Body of pancreas (tissue), 4 donors: ENCODE measurements at regions not wholly inside any gene's neighbourhood (a gene's known extent, or its start where the extent isn't known, plus 50 kb on each side); places are given as distances from the start of the nearest gene placed in this dataset.

Source experiments
- ATAC-seq: fragments of 150-250 bp; one replicate; pipeline ENCODE4 v1.9.1; 2016
- DNase-seq, 4 donors: peaks; one replicate each; pipeline ENCODE4 v3.0.0-alpha.2; 2019
- H3K27ac ChIP-seq, 4 donors: fragments of 200-600 bp; sonication (generic); 1 replicate in 3 of 4; 2 replicates in 1 of 4; pipeline versions ENCODE4 v1.5.1 to v1.6.1; 2016 to 2019; ENCODE audit warnings: mild to moderate bottlenecking in 1 of 4, mixed read lengths in 1 of 4, moderate library complexity in 1 of 4
- H3K27me3 ChIP-seq, 2 donors: fragments of 200-600 bp; sonication (generic); one replicate each; pipeline ENCODE4 v1.6.0; 2016; ENCODE audit warnings: mild to moderate bottlenecking in 1 of 2
- H3K36me3 ChIP-seq, 2 donors: fragments of 200-600 bp; sonication (generic); replicated peaks in 1 of 2; 2 replicates each; pipeline ENCODE4 v1.5.1; 2016; ENCODE audit warnings: low read depth in 2 of 2; ENCODE audit not compliant: insufficient read depth in 1 of 2
- H3K4me1 ChIP-seq: fragments of 200-600 bp; sonication (generic); one replicate; pipeline ENCODE4 v1.6.0; 2016
- H3K4me3 ChIP-seq, 2 donors: fragments of 200-600 bp; sonication (generic); 1 replicate in 1 of 2; 2 replicates in 1 of 2; pipeline ENCODE4 v1.5.1; 2016 to 2019
- H3K9me3 ChIP-seq, 3 donors: fragments of 200-600 bp; sonication (generic); 1 replicate in 2 of 3; 2 replicates in 1 of 3; pipeline ENCODE4 v1.5.1; 2016
- POLR2A ChIP-seq, 3 donors: fragments of 450-650 bp; IDR thresholded peaks; one replicate each; pipeline ENCODE4 v1.6.1; 2016; ENCODE audit warnings: antibody characterized with exemption in 3 of 3, mild to moderate bottlenecking in 2 of 3
- WGBS, 2 donors: methylation state at CpG; one replicate each; pipeline ENCODE4 v1.1.5; 2017; 5-methylcytosine and 5-hydroxymethylcytosine counted together
- intact Hi-C: fragments of 100-400 bp; cut with DNase I; formaldehyde crosslinking; loops from one replicate; pipeline ENCODE4 v1.15.1; 2023
- TF ChIP-seq, protein P1 (sequence below), 7 experiments: fragments of 450-650 bp in 4 of 7; fragments of 200-600 bp in 3 of 7; sonication (generic) in 3 of 7; IDR thresholded peaks; one replicate each; pipeline ENCODE4 v1.5.1; 2016 to 2019; ENCODE audit warnings: antibody characterized with exemption in 7 of 7

GRCh38 chr6:20334962-20335361 lies 66.7 kb upstream of the E2F3 start:
- no peak for DNase-seq
- Histone ChIP-seq H3K4me1 (no peaks in the 10 kb centered on the region), H3K4me3 (no peak overlapping the region), H3K27ac (no peak overlapping the region), H3K36me3 (no peaks in the 10 kb centered on the region), H3K9me3 (no peaks in the 10 kb centered on the region), H3K27me3 (no peaks in the 10 kb centered on the region)
- TF ChIP-seq, protein P1, sequence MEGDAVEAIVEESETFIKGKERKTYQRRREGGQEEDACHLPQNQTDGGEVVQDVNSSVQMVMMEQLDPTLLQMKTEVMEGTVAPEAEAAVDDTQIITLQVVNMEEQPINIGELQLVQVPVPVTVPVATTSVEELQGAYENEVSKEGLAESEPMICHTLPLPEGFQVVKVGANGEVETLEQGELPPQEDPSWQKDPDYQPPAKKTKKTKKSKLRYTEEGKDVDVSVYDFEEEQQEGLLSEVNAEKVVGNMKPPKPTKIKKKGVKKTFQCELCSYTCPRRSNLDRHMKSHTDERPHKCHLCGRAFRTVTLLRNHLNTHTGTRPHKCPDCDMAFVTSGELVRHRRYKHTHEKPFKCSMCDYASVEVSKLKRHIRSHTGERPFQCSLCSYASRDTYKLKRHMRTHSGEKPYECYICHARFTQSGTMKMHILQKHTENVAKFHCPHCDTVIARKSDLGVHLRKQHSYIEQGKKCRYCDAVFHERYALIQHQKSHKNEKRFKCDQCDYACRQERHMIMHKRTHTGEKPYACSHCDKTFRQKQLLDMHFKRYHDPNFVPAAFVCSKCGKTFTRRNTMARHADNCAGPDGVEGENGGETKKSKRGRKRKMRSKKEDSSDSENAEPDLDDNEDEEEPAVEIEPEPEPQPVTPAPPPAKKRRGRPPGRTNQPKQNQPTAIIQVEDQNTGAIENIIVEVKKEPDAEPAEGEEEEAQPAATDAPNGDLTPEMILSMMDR (IDR thresholded peaks at IDR 0.05), result no peak
- TF ChIP-seq POLR2A (IDR thresholded peaks at IDR 0.05), result no peak
- WGBS, 2 donors, result 81 to 90% methylated on average over 1 of the region's 1 CpG
- intact Hi-C loops, result no loop called here
- ATAC-seq, result no peak

DNA sequence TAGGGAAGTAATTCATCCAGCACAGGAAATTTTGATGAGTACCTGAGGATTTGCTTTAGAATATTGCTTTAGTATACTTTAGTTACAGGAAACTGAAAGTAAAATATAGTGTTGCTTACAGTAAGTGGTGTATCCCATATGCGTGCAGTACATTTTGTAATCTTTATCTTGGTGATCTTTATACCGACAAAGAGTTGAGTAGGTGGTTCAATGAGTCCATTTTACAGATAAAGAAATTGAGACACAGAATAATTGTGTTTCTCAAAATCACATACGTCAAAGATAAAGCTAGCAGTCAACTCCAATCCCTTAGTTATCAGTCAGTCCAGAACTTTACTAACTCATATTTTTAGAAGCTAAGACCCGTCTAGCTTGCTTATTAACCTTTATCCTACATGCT lies 65.8 kb upstream of the E2F3 start:
- H3K4me3 ChIP-seq, result no peak overlapping the region
- no peaks in the 10 kb centered on the region for H3K36me3 ChIP-seq
- DNase-seq (no peak), ATAC-seq (no peak)
- no peaks in the 10 kb centered on the region for H3K9me3 ChIP-seq
- H3K27ac ChIP-seq, result no peak overlapping the region
- TF ChIP-seq POLR2A (IDR thresholded peaks at IDR 0.05), result no peak
- TF ChIP-seq, protein P1 (IDR thresholded peaks at IDR 0.05), result no peak
- no peaks in the 10 kb centered on the region for H3K4me1 ChIP-seq
- H3K27me3 ChIP-seq, result no peaks in the 10 kb centered on the region
- intact Hi-C loops, result no loop called here
- 24 to 29% methylated on average over 4 of the region's 4 CpGs for WGBS, 2 donors

- ATAC-seq (no peak), DNase-seq (no peak)
- Histone ChIP-seq H3K27me3 (no peaks in the 10 kb centered on the region), H3K9me3 (no peaks in the 10 kb centered on the region), H3K4me1 (no peaks in the 10 kb centered on the region), H3K36me3 (no peaks in the 10 kb centered on the region), H3K27ac (no peak overlapping the region), H3K4me3 (no peak overlapping the region)
- intact Hi-C loops, result no loop called here
- TF ChIP-seq POLR2A (IDR thresholded peaks at IDR 0.05), result no peak
- TF ChIP-seq, protein P1 (IDR thresholded peaks at IDR 0.05), result no peak
- 56 to 61% methylated on average over 2 of the region's 2 CpGs for WGBS, 2 donors
These were observed 63.5 kb upstream of the E2F3 start for GRCh38 chr6:20338156-20338555.

- TF ChIP-seq POLR2A (IDR thresholded peaks at IDR 0.05), result no peak
- TF ChIP-seq, protein P1 (IDR thresholded peaks at IDR 0.05), result no peak
- Histone ChIP-seq H3K27me3 (no peaks in the 10 kb centered on the region), H3K27ac (no peak overlapping the region), H3K36me3 (no peaks in the 10 kb centered on the region), H3K4me3 (no peak overlapping the region), H3K9me3 (no peaks in the 10 kb centered on the region), H3K4me1 (no peaks in the 10 kb centered on the region)
- 82 to 89% methylated on average over 9 of the region's 9 CpGs for WGBS, 2 donors
- no peak for DNase-seq
- no peak for ATAC-seq
- intact Hi-C loops, result no loop called here
These were observed 61.4 kb upstream of the E2F3 start for GRCh38 chr6:20340068-20340848.

DNA sequence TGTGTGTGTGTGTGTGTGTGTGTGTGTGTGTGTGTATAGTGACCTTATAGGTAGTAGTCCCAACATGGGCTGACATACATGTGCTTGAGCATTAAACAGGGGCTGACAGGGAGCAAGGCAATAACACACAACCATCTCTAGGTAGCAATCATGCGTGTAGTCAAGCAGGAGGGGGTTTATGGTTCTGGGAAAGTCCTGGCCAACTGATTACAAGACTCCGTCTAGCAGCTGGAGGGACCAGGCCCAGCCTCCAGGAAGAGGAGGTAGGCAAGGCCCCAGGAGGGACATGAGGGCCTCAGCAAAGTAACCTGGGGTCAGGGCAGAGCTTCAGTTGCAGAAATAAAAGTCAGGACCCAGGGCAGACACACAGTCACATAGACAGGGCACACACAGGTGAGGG lies 60.6 kb upstream of the E2F3 start:
- no peak for DNase-seq
- no peak for ATAC-seq
- no peak overlapping the region for H3K4me3 ChIP-seq
- no peak overlapping the region for H3K27ac ChIP-seq
- H3K4me1 ChIP-seq, result no peaks in the 10 kb centered on the region
- TF ChIP-seq, protein P1 (IDR thresholded peaks at IDR 0.05), result no peak
- no peak for TF ChIP-seq POLR2A (IDR thresholded peaks at IDR 0.05)
- H3K36me3 ChIP-seq, result no peaks in the 10 kb centered on the region
- 55 to 59% methylated on average over 2 of the region's 2 CpGs for WGBS, 2 donors
- no peaks in the 10 kb centered on the region for H3K27me3 ChIP-seq
- H3K9me3 ChIP-seq, result no peaks in the 10 kb centered on the region
- intact Hi-C loops, result no loop called here
